Liver (tissue), 7 donors: ENCODE measurements at regions not wholly inside any gene's neighbourhood (a gene's known extent, or its start where the extent isn't known, plus 50 kb on each side); places are given as distances from the start of the nearest gene placed in this dataset.

Experiments used
- DNase-seq: peaks from one replicate; pipeline ENCODE4 v3.0.0-alpha.2; 2017; ENCODE audit warnings: low spot score
- H3K27ac ChIP-seq, 2 donors: one replicate each; pipeline ENCODE4 v1.7.0; 2013; ENCODE audit warnings: inconsistent platforms in 2 of 2, low read length in 2 of 2, control low read depth in 1 of 2, low read depth in 1 of 2, mild to moderate bottlenecking in 1 of 2
- H3K27me3 ChIP-seq, 4 donors: one replicate each; pipeline versions ENCODE4 v1.6.1 to v1.7.0; 2013; ENCODE audit warnings: low read length in 3 of 4, inconsistent platforms in 1 of 4, mild to moderate bottlenecking in 1 of 4, moderate library complexity in 1 of 4; ENCODE audit not compliant: control insufficient read depth in 4 of 4, insufficient read depth in 4 of 4
- H3K36me3 ChIP-seq, 4 donors: one replicate each; pipeline versions ENCODE4 v1.6.1 to v1.7.0; 2013; ENCODE audit warnings: low read length in 3 of 4, mild to moderate bottlenecking in 3 of 4, low read depth in 1 of 4, moderate library complexity in 1 of 4; ENCODE audit not compliant: control insufficient read depth in 4 of 4, insufficient read depth in 3 of 4
- H3K4me1 ChIP-seq, 4 donors: one replicate each; pipeline versions ENCODE4 v1.6.1 to v1.7.0; 2013; ENCODE audit warnings: low read length in 3 of 4, mild to moderate bottlenecking in 3 of 4, moderate library complexity in 1 of 4; ENCODE audit not compliant: control insufficient read depth in 4 of 4, insufficient read depth in 4 of 4
- H3K4me3 ChIP-seq, 3 donors: one replicate each; pipeline versions ENCODE4 v1.6.1 to v1.7.0; 2013; ENCODE audit warnings: low read length in 3 of 3, control low read depth in 1 of 3, low read depth in 1 of 3, mild to moderate bottlenecking in 1 of 3
- H3K9ac ChIP-seq, 2 donors: one replicate each; pipeline ENCODE4 v1.7.0; 2013; ENCODE audit warnings: low read length in 2 of 2, mild to moderate bottlenecking in 2 of 2, moderate library complexity in 2 of 2, control low read depth in 1 of 2, low read depth in 1 of 2
- H3K9me3 ChIP-seq, 4 donors: one replicate each; pipeline versions ENCODE4 v1.6.1 to v1.7.0; 2013; ENCODE audit warnings: low read length in 3 of 4; ENCODE audit not compliant: control insufficient read depth in 4 of 4
- ATF3 ChIP-seq: IDR thresholded peaks from 2 replicates; pipeline ENCODE4 v1.6.1; 2016; ENCODE audit warnings: antibody characterized with exemption
- EGR1 ChIP-seq, 2 donors: IDR thresholded peaks; 2 replicates each; pipeline ENCODE4 v1.6.1; 2016 to 2018; ENCODE audit warnings: antibody characterized with exemption in 2 of 2, low read depth in 2 of 2
- FOXA1 ChIP-seq: IDR thresholded peaks from 2 replicates; pipeline ENCODE4 v1.6.1; 2016; ENCODE audit warnings: antibody characterized with exemption
- FOXA2 ChIP-seq: IDR thresholded peaks from 2 replicates; pipeline ENCODE4 v1.6.1; 2016; ENCODE audit warnings: antibody characterized with exemption
- GABPA ChIP-seq, 2 donors: IDR thresholded peaks in 1 of 2; conservative IDR thresholded peaks in 1 of 2; 2 replicates each; pipeline ENCODE4 v1.6.1; 2016; ENCODE audit warnings: antibody characterized with exemption in 2 of 2, mild to moderate bottlenecking in 1 of 2, moderate library complexity in 1 of 2
- HNF4G ChIP-seq: IDR thresholded peaks from 2 replicates; pipeline ENCODE4 v1.6.1; 2016; ENCODE audit warnings: antibody characterized with exemption
- JUND ChIP-seq, 2 donors: IDR thresholded peaks; 2 replicates each; pipeline ENCODE4 v1.6.1; 2016; ENCODE audit warnings: antibody characterized with exemption in 2 of 2
- MAX ChIP-seq: IDR thresholded peaks from 2 replicates; pipeline ENCODE4 v1.6.1; 2016; ENCODE audit warnings: antibody characterized with exemption
- NR2F2 ChIP-seq: IDR thresholded peaks from 2 replicates; pipeline ENCODE4 v1.6.1; 2016; ENCODE audit warnings: antibody characterized with exemption
- RAD21 ChIP-seq, 2 donors: IDR thresholded peaks; 2 replicates each; pipeline ENCODE4 v1.6.1; 2016; ENCODE audit warnings: antibody characterized with exemption in 2 of 2, mild to moderate bottlenecking in 2 of 2
- RXRA ChIP-seq, 2 donors: IDR thresholded peaks; 2 replicates each; pipeline ENCODE4 v1.6.1; 2017 to 2018; ENCODE audit warnings: antibody characterized with exemption in 2 of 2, mild to moderate bottlenecking in 1 of 2
- TAF1 ChIP-seq: conservative IDR thresholded peaks from 2 replicates; pipeline ENCODE4 v1.6.1; 2016; ENCODE audit warnings: antibody characterized with exemption, mild to moderate bottlenecking
- YY1 ChIP-seq: IDR thresholded peaks from 2 replicates; pipeline ENCODE4 v1.6.1; 2016; ENCODE audit warnings: antibody characterized with exemption, mild to moderate bottlenecking
- ZBTB33 ChIP-seq: IDR thresholded peaks from 2 replicates; pipeline ENCODE4 v1.6.1; 2016; ENCODE audit warnings: antibody characterized with exemption
- WGBS: extraction: QIAGEN DNeasy Blood & Tissue Kit; methylation state at CpG from one replicate; pipeline ENCODE4 v1.1.7; 2013; 5-methylcytosine and 5-hydroxymethylcytosine counted together
- donor health status: healthy.
- donor health status: healthy.
- donor health status: healthy.
- donor health status: healthy.

GRCh38 chr2:240319221-240319854 lies 116.1 kb upstream of the GPC1 start:
- WGBS, result 73% methylated on average over 11 of the region's 11 CpGs
- DNase-seq, result no peak

GRCh38 chr2:240319855-240320203 lies 115.6 kb upstream of the GPC1 start:
- no peak for DNase-seq
- H3K4me1 ChIP-seq, result peaks cover 0 to 4% (median 0%) of the 10 kb centered on the region in 4 donors
- H3K9me3 ChIP-seq, result no peaks in the 10 kb centered on the region
- H3K36me3 ChIP-seq, result no peaks in the 10 kb centered on the region
- H3K27ac ChIP-seq, result peak overlapping the region; percentile 23 to 48
- H3K9ac ChIP-seq, result no peak overlapping the region
- 75% methylated on average over 9 of the region's 9 CpGs for whole genome bisulfite sequencing
- TF ChIP-seq TAF1, result no peak
- no peak for TF ChIP-seq ATF3
- TF ChIP-seq YY1, result no peak
- no peak for TF ChIP-seq JUND (IDR thresholded peaks at IDR 0.05)
- no peak for TF ChIP-seq ZBTB33
- H3K4me3 ChIP-seq, result no peak overlapping the region
- H3K27me3 ChIP-seq, result peaks cover 0 to 3% (median under 1%) of the 10 kb centered on the region in 4 donors

More at GRCh38 chr2:240319221-240319854, 116.1 kb upstream of the GPC1 start:
- Histone ChIP-seq H3K4me3 (no peak overlapping the region), H3K36me3 (no peaks in the 10 kb centered on the region), H3K4me1 (peaks cover 0 to 4% (median 0%) of the 10 kb centered on the region in 4 donors), H3K9ac (no peak overlapping the region), H3K27ac (peak overlapping the region; percentile 23 to 48), H3K9me3 (no peaks in the 10 kb centered on the region), H3K27me3 (peaks cover 0 to 3% (median under 1%) of the 10 kb centered on the region in 4 donors)
- no peak for TF ChIP-seq RAD21 (IDR thresholded peaks at IDR 0.05)
- TF ChIP-seq RXRA (IDR thresholded peaks at IDR 0.05), result no peak
- TF ChIP-seq NR2F2, result no peak
- TF ChIP-seq EGR1 (IDR thresholded peaks at IDR 0.05; ENCODE audit: low read depth in 2 of 2), result no peak
- no peak for TF ChIP-seq HNF4G
- TF ChIP-seq FOXA2, result no peak

- Histone ChIP-seq H3K27ac (peak overlapping the region; percentile 23 to 48), H3K9me3 (no peaks in the 10 kb centered on the region), H3K27me3 (peaks cover 0 to 3% (median under 1%) of the 10 kb centered on the region in 4 donors), H3K36me3 (no peaks in the 10 kb centered on the region), H3K9ac (no peak overlapping the region), H3K4me1 (peaks cover 0 to 4% (median under 1%) of the 10 kb centered on the region in 4 donors), H3K4me3 (no peak overlapping the region)
- WGBS, result 54% methylated on average over 25 of the region's 25 CpGs
- no peak for DNase-seq
- TF ChIP-seq GABPA (IDR thresholded peaks at IDR 0.05 in 1 of 2, conservative IDR thresholded peaks at IDR 0.05 in 1 of 2) (no peak), RXRA (IDR thresholded peaks at IDR 0.05) (no peak), NR2F2 (peak; percentile 49), MAX (no peak), FOXA1 (no peak)
Measured at GRCh38 chr2:240320204-240320993, 115.1 kb upstream of the GPC1 start.
